Spleen (tissue), 7 donors: ENCODE measurements at regions not wholly inside any gene's neighbourhood (a gene's known extent, or its start where the extent isn't known, plus 50 kb on each side); places are given as distances from the start of the nearest gene placed in this dataset.

Experiments
- CTCF ChIP-seq, 11 experiments: fragments of 200-600 bp in 7 of 11; fragments of 450-650 bp in 4 of 11; sonication (generic) in 4 of 11; IDR thresholded peaks in 8 of 11; conservative IDR thresholded peaks in 3 of 11; 1 replicate in 7 of 11; 2 replicates in 4 of 11; pipeline versions ENCODE4 v1.4.0 to v1.8.0; 2016 to 2021; ENCODE audit warnings: antibody characterized with exemption in 11 of 11, inconsistent platforms in 4 of 11, mild to moderate bottlenecking in 1 of 11
- POLR2A ChIP-seq, 3 donors: fragments of 450-650 bp; IDR thresholded peaks; one replicate each; pipeline ENCODE4 v1.5.1; 2017; ENCODE audit warnings: antibody characterized with exemption in 3 of 3, mild to moderate bottlenecking in 1 of 3
- POLR2AphosphoS5 ChIP-seq, 3 donors: sonication (generic); formaldehyde crosslinking; IDR thresholded peaks; one replicate each; pipeline ENCODE4 v1.5.1; 2017; ENCODE audit warnings: antibody characterized with exemption in 3 of 3
- donor health status: DM: no; HTN: no; CAD: no; lungs with moderate emphysema.
- donor health status: DM: no; HTN: no; CAD: no.
- donor health status: DM: no; HTN: no; CAD: no.

- no peak for TF ChIP-seq CTCF (IDR thresholded peaks at IDR 0.05 in 8 of 11, conservative IDR thresholded peaks at IDR 0.05 in 3 of 11)
- TF ChIP-seq POLR2AphosphoS5 (IDR thresholded peaks at IDR 0.05): no peak
- no peak for TF ChIP-seq POLR2A (IDR thresholded peaks at IDR 0.05)
Observed at GRCh38 chr9:80732506-80732905, 956.8 kb downstream of the TLE1 start.
